Ovary (tissue), 3 donors: ENCODE measurements at regions not wholly inside any gene's neighbourhood (a gene's known extent, or its start where the extent isn't known, plus 50 kb on each side); places are given as distances from the start of the nearest gene placed in this dataset.

Experiments used
- EP300 ChIP-seq: sonication (generic); formaldehyde crosslinking; IDR thresholded peaks from one replicate; pipeline ENCODE4 v1.6.1; 2017; ENCODE audit warnings: antibody characterized with exemption
- POLR2A ChIP-seq: fragments of 450-650 bp; IDR thresholded peaks from one replicate; pipeline ENCODE4 v1.6.1; 2017; ENCODE audit warnings: antibody characterized with exemption, mild to moderate bottlenecking, moderate library complexity
- TF ChIP-seq, protein P1 (sequence below), 3 donors: fragments of 450-650 bp in 2 of 3; fragments of 200-600 bp in 1 of 3; IDR thresholded peaks; one replicate each; pipeline versions ENCODE4 v1.5.1 to v1.8.0; 2016 to 2022; ENCODE audit warnings: antibody characterized with exemption in 3 of 3, mild to moderate bottlenecking in 1 of 3
- donor health status: DM: no; HTN: no; CAD: no.

DNA sequence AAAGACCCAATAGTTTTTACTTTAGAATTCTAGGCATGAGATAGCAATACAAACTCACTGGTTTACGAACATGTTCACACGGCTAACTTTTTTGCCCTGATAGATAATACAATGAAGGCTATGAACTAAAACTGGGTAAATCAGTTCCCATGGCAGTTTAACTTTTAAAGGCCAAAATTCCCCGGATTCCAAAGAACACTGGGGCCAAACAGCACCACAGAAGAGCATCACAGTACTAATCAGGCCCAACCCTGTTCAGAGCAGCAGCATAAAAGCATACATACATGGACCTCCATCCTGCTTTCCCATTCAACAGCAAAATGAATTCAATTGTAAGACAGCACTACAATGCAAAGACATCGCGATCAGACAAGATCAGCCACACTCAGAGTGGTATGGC, 540.3 kb upstream of the CCDC54 start:
- TF ChIP-seq, protein P1, sequence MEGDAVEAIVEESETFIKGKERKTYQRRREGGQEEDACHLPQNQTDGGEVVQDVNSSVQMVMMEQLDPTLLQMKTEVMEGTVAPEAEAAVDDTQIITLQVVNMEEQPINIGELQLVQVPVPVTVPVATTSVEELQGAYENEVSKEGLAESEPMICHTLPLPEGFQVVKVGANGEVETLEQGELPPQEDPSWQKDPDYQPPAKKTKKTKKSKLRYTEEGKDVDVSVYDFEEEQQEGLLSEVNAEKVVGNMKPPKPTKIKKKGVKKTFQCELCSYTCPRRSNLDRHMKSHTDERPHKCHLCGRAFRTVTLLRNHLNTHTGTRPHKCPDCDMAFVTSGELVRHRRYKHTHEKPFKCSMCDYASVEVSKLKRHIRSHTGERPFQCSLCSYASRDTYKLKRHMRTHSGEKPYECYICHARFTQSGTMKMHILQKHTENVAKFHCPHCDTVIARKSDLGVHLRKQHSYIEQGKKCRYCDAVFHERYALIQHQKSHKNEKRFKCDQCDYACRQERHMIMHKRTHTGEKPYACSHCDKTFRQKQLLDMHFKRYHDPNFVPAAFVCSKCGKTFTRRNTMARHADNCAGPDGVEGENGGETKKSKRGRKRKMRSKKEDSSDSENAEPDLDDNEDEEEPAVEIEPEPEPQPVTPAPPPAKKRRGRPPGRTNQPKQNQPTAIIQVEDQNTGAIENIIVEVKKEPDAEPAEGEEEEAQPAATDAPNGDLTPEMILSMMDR (IDR thresholded peaks at IDR 0.05), result no peak
- TF ChIP-seq EP300, result no peak
- no peak for TF ChIP-seq POLR2A
